DLD1 (cell line): ENCODE measurements at regions not wholly inside any gene's neighbourhood (a gene's known extent, or its start where the extent isn't known, plus 50 kb on each side); places are given as distances from the start of the nearest gene placed in this dataset.
"Not testable (repeated sequence)": the region's sequence is repeated elsewhere in the genome, so short reads cannot be mapped to it uniquely, and the experiment has no call there.

Source experiments
- in situ Hi-C: cut with HindIII; loops from 2 replicates; pipeline ENCODE4 v1.10.0; 2017; ENCODE audit warnings: low sequenced_read_pairs

DNA sequence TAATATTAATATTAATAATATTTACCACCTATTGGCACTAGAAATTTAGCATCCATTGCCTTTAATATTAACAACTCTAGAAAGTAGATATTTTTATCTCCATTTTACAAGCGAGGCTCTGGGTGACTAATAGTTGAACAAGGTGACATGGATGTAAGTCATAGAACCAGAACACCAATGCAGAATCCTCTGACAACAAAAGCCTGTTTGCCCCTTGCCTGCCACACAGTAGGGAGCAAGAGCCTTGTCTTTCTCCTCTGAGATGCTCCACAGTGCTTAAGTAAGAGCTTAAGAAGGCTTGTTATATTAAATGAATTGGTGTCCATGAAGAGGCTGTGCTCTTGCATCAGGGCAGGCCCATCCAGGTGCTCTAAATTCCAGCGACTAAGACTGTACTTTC lies 51.2 kb upstream of the LBX1 start:
- in situ Hi-C loops: no loop called here

DNA sequence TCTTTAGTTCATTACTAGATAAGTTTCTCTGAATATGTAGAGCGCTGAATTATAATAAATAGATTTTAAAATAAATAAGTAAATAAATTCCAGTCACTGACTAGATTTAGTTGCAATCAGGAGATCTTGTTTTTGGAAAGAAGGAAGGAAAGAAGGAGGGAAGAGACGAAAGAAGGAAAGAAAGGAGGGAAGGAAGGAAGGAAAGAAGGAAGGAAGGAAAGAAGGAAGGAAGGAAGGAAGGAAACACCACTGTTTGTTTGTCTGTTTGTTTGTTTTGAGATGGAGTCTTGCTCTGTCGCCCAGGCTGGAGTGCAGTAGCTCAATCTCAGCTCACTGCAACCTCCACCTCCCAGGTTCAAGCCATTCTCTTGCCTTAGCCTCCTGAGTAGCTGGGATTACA lies 51.7 kb upstream of the LBX1 start:
- in situ Hi-C loops: not testable (repeated sequence)

DNA sequence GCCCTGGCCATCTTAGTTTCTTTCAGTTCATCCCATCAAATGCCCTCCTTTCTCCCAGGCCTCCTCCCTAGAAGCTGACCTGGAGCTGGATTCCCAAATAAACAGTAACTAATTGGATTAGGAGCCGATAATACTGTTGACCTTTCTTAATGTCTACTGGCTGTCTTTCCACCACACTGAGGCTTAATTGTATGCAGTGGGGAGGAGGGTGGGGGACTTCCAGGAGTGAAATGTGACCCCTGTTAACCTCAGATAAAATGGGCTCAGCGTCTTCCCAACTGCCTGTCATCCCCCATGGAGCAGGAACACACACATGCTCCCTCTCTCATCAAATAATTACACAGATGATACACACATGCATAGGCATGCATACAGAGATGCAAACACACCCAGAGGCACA lies 53.7 kb upstream of the LBX1 start:
- in situ Hi-C loops: no loop called here

DNA sequence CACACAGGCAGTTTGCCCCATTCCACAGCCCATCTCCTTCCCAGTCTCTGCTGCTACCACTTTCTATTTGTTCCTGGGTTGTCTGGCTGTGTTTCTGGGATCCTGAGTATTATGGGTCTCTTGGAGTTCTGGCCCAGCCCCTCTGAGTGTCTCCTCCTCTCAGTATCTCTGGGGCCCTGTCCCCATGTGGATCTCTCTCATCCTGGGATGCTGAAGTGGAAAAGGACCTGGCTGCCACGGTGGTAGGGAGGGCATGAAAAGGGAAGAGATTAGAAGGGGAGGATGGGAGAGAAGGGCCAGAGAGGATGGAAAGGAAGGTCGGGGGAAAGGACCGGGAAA lies 54.5 kb upstream of the LBX1 start:
- in situ Hi-C loops: no loop called here

- in situ Hi-C loops: no loop called here
Observed at GRCh38 chr10:101284101-101284743, 55.0 kb upstream of the LBX1 start.

- in situ Hi-C loops: no loop called here
Observed at GRCh38 chr10:101284744-101285463, 55.6 kb upstream of the LBX1 start.

GRCh38 chr10:101285519-101286070 lies 56.3 kb upstream of the LBX1 start:
- in situ Hi-C loops: no loop called here

GRCh38 chr10:101286248-101287046 lies 57.2 kb upstream of the LBX1 start:
- in situ Hi-C loops: no loop called here

GRCh38 chr10:101287183-101287996 lies 58.1 kb upstream of the LBX1 start:
- in situ Hi-C loops: no loop called here

DNA sequence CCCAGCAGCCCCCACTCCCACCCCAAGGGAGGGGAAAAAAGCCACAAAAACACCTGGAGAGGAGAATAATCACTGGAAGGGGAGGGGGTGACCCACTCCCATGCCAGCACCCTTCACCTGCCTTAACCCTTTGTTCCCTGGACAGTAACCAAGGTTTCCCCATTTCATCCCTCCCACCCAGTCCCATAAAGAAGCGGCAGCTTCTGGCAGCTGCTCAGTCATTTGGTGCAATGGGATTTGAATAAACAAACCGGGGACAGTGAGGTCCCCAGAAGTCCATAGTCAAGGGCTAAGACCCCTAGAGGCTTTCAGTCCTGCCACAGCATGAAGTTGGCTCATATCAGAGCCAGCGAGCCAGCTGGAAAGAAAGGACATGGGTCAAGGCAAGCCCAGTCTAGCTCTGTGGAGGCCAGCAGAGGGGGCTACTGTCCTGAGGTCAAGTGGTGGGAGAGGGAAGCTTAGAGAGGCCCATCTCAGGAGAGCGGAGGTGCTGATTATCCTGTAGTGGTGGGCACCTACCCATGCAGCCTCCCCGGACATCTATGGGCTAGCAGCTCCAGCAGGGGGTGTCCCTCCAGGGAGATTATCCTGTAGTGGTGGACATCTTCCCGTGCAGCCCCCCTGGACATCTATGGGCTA lies 58.9 kb upstream of the LBX1 start:
- in situ Hi-C loops: no loop called here

DNA sequence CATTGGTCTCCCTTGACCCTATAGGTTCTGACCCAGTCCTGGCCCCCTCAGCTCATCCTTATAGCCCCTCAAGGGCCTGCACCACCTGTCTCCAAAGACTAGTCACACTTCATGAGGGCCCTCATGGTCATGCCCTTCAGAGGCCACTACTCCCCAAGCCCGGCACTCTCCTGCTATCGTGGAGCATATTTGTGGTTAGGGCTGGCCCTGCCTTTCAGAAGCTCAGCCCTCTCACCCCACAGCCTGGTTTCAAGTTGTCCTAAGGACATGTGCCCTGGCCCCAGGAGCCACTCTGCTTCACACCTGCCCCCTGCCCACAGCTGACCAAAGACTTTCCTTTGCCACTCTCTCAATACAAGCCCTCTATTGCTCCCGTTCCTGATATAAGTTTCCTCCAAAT lies 60.3 kb upstream of the LBX1 start:
- in situ Hi-C loops: no loop called here

- in situ Hi-C loops: loop anchor here (10.0 kb wide), 1 partner anchor 174 kb away; no protein-coding TSS in a partner anchor
Observed at GRCh38 chr10:101290431-101290830, 61.2 kb upstream of the LBX1 start.

- in situ Hi-C loops: loop anchor here (10.0 kb wide), 1 partner anchor 174 kb away; no protein-coding TSS in a partner anchor
Observed at GRCh38 chr10:101290881-101291280, 61.6 kb upstream of the LBX1 start.

DNA sequence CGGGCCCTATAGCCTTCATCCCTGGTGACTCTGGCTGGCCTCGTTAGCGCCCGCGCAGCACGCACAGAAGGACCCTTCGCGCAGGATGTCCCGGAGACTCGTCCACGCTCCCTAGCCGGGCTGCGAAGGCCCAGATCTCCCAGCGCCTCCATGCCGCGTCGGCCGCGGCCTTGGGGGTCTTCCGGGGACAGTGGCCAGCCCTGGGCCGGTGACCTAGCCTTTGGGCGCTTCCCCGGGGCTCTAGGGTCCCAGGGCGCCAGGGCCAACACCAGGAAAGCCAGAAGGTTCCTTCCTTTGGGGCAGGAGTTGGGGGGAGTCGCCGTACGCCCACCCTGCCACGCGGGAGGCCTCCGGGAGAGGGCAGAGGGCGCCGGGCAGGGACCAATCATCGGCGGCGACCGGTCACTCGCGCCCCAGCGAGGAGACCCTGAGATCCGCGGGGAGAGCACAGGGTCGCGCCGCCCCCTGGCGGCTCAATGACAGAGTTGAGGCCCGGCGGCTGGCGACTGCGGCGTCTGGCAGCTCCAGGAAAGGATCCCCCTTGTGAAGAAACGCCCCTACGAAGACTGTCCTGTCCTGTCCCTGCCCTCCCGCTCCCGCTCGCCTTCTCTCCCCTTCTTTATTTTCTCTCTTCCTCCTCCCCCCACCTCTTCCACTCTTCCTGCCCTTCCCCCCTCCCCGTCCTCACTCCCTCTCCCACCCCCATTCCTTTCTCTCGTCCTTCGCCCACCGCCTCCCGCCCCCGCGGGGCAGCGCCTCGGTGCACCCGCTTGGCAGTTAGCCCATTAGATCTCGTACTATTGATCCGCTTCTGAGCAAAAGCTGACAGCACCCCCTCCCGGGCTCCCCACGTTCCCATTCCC lies 62.3 kb upstream of the LBX1 start:
- in situ Hi-C loops: loop anchor here (10.0 kb wide), 1 partner anchor 173 kb away; no protein-coding TSS in a partner anchor

DNA sequence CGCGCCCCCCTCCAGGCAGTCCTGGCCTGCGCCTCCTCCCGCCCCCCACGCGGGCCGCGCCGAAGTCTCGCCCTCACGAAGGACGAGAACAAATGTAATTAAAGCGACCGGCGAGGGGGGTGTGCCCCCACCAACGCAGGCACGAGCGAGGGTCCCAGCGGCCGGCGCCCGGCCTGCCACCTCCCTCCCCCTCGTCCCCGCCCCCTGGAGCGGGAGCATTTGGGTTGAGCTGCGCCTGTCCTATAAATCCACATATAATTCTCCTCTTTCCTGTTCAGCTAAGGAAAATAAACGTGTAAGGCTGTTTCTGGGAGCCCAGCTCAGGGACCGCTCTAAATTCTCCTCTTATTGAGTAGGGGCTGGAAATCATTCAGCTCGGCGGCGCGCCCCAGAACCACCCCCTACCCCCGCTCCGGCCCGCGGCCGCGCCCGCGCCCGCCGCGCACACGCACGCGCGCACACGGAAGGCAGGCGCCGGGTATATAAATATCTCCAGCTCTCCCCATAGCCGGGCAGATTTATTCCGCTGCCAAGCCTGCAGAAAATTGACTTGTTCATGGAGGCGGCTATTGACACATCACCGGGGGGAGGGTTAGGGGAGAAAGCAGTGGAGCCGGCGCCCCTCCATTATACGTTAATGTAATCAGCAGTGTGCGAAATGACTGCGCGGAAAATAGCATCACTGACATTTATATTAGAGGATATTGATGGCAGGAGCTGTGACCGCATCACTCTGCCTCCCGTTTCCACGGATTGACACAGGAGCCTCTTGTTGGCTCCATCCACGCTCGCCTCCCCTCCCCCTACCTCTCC lies 61.6 kb upstream of the BTRC start:
- in situ Hi-C loops: loop anchor here (10.0 kb wide), 1 partner anchor 172 kb away; no protein-coding TSS in a partner anchor

- in situ Hi-C loops: loop anchor here (10.0 kb wide), 1 partner anchor 172 kb away; no protein-coding TSS in a partner anchor
Observed at GRCh38 chr10:101293007-101293723, 60.8 kb upstream of the BTRC start.

DNA sequence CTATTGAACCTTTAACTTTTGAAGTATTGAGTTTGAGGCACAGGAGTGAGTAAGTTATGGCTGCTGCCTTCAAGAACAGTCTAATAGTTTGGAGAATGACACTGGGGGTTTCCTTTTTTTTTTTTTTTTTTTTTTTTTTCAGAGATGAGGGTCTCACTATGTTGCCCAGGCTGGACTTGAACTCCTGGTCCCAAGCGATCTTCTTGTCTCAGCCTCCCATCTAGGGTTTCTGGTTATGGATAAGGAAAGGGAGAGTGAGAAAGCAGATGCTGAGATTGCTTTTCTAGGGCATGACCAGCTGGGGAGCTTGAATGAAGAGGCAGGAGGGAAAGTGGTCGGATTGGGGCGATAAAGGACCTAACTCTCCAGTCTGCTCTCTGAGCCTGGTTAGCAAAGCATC lies 59.9 kb upstream of the BTRC start:
- in situ Hi-C loops: loop anchor here (10.0 kb wide), 1 partner anchor 171 kb away; no protein-coding TSS in a partner anchor
